ENCODE measurements at regions not wholly inside any gene's neighbourhood (a gene's known extent, or its start where the extent isn't known, plus 50 kb on each side); places are given as distances from the start of the nearest gene placed in this dataset.

DNA sequence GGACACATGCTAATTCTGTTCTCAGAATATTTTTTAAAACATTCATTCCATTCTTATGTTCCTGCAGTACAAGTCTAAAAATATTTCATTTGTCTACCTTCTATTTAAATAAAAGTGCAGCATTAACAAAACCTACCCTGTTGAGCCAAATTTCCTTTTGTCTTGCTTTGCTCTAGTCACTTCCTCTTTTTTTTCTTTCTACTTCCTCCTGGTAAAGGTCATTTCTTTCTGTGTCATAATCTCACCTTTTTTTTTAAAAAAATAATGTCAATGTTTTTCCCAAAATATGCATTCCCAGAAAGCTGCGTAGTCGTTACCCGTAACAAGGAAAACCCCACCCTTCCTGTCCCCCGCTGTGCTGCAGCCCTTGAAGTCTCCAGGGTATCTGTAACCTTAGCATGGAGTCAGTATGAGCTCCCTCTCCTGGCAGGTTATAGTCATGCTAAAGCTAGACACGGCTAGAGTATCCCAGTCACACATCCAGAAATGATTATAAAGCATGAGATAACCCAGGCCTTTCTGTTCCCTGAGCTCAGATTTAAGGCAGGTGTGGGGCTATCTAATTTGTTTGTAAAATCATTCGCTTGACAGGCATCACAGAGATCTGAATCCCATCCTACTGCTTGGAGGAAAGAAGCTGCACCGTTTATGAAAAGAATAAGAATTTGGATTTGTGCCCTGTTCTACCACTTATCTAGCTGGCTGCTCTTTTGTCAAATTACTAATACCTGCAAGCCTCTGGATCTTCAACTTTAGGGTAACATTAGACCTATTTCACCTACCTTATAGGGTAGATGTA lies 51.1 kb upstream of the EED start:
- POLR2A ChIA-PET = interaction anchor here (0.7 to 1.8 kb wide), 2 partner anchors 125 to 285 kb away, joined by 4 to 6 read pairs; partner anchors contain the start of gene PICALM
- CTCF ChIA-PET = interaction anchor here (0.5 to 3.4 kb wide), 4 partner anchors 91 to 339 kb away, joined by 3 to 13 read pairs (median 4); partner anchors contain the start of gene CCDC83
- BruUV-seq (replicated peaks) = no TSS peak

DNA sequence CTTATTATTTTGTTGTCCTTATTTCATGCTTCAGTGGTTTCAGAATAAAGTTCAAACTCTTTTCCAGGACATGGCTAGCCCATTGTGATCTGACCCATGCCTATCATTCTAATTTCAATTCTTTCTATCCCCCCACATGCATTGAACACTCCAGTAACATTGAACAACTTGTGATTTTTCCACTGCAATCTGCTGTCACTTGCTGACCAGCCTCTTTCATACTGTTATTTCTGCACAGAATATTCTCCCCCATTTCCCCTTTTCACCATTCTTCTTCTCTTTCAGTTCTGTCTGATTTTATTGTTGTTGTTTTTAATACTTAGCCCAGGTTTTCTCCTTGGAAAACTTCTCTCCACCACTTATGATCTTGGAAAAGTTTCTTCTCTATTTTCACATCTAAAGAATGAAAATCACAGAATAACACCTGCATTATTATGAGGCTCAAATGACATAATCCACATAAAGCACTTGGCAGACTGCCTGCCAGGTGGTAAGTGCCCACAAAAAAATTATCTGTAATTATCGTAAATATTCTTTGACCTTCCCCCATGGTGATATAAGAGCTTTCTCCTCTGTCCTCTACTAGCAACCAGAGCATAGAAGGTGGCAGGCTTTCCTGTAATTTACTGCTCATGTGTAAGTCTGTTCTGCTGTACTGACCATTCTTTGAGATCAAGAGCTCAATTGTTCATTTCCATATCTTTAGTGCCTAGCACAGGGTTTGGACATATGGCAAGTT lies 51.9 kb upstream of the EED start:
- Histone ChIP-seq H3K9me3 (ENCODE audit: control insufficient read depth, insufficient read depth, low read depth, low read length) (no peaks in the 10 kb centered on the region), H3K27ac (ENCODE audit: low read length) (peak overlapping the region; percentile 51; the same call in 1 of the 2 replicates), H3K4me3 (ENCODE audit: low read depth in 2 of 2, low read length in 2 of 2) (no peak overlapping the region), H3K27me3 (ENCODE audit: control insufficient read depth, insufficient read depth, low read length) (peaks cover 3% of the 10 kb centered on the region; the same call in 1 of the 2 replicates), H3K36me3 (ENCODE audit: control insufficient read depth, insufficient read depth, low read length) (no peaks in the 10 kb centered on the region), H3K4me1 (ENCODE audit: control insufficient read depth, insufficient read depth, low read length) (peaks cover 9% of the 10 kb centered on the region; the same call in 1 of the 2 replicates)
- TF ChIP-seq, protein P1, sequence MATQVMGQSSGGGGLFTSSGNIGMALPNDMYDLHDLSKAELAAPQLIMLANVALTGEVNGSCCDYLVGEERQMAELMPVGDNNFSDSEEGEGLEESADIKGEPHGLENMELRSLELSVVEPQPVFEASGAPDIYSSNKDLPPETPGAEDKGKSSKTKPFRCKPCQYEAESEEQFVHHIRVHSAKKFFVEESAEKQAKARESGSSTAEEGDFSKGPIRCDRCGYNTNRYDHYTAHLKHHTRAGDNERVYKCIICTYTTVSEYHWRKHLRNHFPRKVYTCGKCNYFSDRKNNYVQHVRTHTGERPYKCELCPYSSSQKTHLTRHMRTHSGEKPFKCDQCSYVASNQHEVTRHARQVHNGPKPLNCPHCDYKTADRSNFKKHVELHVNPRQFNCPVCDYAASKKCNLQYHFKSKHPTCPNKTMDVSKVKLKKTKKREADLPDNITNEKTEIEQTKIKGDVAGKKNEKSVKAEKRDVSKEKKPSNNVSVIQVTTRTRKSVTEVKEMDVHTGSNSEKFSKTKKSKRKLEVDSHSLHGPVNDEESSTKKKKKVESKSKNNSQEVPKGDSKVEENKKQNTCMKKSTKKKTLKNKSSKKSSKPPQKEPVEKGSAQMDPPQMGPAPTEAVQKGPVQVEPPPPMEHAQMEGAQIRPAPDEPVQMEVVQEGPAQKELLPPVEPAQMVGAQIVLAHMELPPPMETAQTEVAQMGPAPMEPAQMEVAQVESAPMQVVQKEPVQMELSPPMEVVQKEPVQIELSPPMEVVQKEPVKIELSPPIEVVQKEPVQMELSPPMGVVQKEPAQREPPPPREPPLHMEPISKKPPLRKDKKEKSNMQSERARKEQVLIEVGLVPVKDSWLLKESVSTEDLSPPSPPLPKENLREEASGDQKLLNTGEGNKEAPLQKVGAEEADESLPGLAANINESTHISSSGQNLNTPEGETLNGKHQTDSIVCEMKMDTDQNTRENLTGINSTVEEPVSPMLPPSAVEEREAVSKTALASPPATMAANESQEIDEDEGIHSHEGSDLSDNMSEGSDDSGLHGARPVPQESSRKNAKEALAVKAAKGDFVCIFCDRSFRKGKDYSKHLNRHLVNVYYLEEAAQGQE (IDR thresholded peaks at IDR 0.05; ENCODE audit: insufficient read depth in 1 of 2, low read depth in 2 of 2, low read length in 1 of 2) = no peak
- TF ChIP-seq TCF7L2 (IDR thresholded peaks at IDR 0.05; ENCODE audit: low read depth, low read length) = no peak
- in situ Hi-C loops (cut with HindIII; ENCODE audit: low pct_unique_long_range_greater_than_20kb, low sequenced_read_pairs) = no loop called here
- ChIA-PET CTCF (interaction anchor here (0.7 to 3.4 kb wide), 3 partner anchors 90 to 338 kb away, joined by 3 to 13 read pairs (median 6); partner anchors contain the start of gene CCDC83), POLR2A (interaction anchor here (1.8 kb wide), 1 partner anchor 124 kb away, joined by 6 read pairs; the partner anchor contains the start of gene PICALM)
- BruUV-seq (replicated peaks) = no TSS peak
- intact Hi-C loops (cut with micrococcal nuclease; ENCODE audit: unreplicated experiment) = loop anchor here (1.0 to 10.0 kb wide), 2 partner anchors 150 to 338 kb away; partner anchors contain the start of gene CCDC83
- no peak for ATAC-seq
- DNase-seq (ENCODE audit: low read depth, low spot score) = no peak

More for the DNA sequence above, 51.1 kb upstream of the EED start:
- TF ChIP-seq, protein P1 (IDR thresholded peaks at IDR 0.05; ENCODE audit: insufficient read depth in 1 of 2, low read depth in 2 of 2, low read length in 1 of 2) = no peak
- TF ChIP-seq TCF7L2 (IDR thresholded peaks at IDR 0.05; ENCODE audit: low read depth, low read length) = peak; percentile 85
- TF ChIP-seq, protein P2, sequence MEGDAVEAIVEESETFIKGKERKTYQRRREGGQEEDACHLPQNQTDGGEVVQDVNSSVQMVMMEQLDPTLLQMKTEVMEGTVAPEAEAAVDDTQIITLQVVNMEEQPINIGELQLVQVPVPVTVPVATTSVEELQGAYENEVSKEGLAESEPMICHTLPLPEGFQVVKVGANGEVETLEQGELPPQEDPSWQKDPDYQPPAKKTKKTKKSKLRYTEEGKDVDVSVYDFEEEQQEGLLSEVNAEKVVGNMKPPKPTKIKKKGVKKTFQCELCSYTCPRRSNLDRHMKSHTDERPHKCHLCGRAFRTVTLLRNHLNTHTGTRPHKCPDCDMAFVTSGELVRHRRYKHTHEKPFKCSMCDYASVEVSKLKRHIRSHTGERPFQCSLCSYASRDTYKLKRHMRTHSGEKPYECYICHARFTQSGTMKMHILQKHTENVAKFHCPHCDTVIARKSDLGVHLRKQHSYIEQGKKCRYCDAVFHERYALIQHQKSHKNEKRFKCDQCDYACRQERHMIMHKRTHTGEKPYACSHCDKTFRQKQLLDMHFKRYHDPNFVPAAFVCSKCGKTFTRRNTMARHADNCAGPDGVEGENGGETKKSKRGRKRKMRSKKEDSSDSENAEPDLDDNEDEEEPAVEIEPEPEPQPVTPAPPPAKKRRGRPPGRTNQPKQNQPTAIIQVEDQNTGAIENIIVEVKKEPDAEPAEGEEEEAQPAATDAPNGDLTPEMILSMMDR (IDR thresholded peaks at IDR 0.05) = peak; percentile 90
- TF ChIP-seq POLR2AphosphoS5 (IDR thresholded peaks at IDR 0.05; ENCODE audit: low read depth, low read length) = no peak
- H3K4me1 ChIP-seq (ENCODE audit: control insufficient read depth, insufficient read depth, low read length) = peaks cover 9% of the 10 kb centered on the region; the same call in 1 of the 2 replicates
- intact Hi-C loops (cut with micrococcal nuclease; ENCODE audit: unreplicated experiment) = loop anchor here (1.0 to 10.0 kb wide), 2 partner anchors 151 to 339 kb away; partner anchors contain the start of gene CCDC83
- in situ Hi-C loops (cut with HindIII; ENCODE audit: low pct_unique_long_range_greater_than_20kb, low sequenced_read_pairs) = no loop called here
- DNase-seq (ENCODE audit: low read depth, low spot score) (peak; percentile 67), ATAC-seq (peak; percentile 100)
- H3K27me3 ChIP-seq (ENCODE audit: control insufficient read depth, insufficient read depth, low read length) = peaks cover 5% of the 10 kb centered on the region; the same call in 1 of the 2 replicates
- no peaks in the 10 kb centered on the region for H3K36me3 ChIP-seq (ENCODE audit: control insufficient read depth, insufficient read depth, low read length)
- H3K9me3 ChIP-seq (ENCODE audit: control insufficient read depth, insufficient read depth, low read depth, low read length) = no peaks in the 10 kb centered on the region
- peak overlapping the region; percentile 51; the same call in 1 of the 2 replicates for H3K27ac ChIP-seq (ENCODE audit: low read length)
- peak overlapping the region; percentile 12 to 35; a peak in 3 of 4 replicates for H3K4me3 ChIP-seq (ENCODE audit: low read depth in 2 of 2, low read length in 2 of 2)

All from Panc1 (cell line).